HG02943 (cell line): ENCODE measurements at regions not wholly inside any gene's neighbourhood (a gene's known extent, or its start where the extent isn't known, plus 50 kb on each side); places are given as distances from the start of the nearest gene placed in this dataset.

Experiments
- ATAC-seq: cut with Tn5 transposase; IDR thresholded peaks from one replicate; pipeline ENCODE4 v1.9.1; 2021; ENCODE audit warnings: mild to moderate bottlenecking, low read depth, moderate library complexity; ENCODE audit not compliant: unreplicated experiment

DNA sequence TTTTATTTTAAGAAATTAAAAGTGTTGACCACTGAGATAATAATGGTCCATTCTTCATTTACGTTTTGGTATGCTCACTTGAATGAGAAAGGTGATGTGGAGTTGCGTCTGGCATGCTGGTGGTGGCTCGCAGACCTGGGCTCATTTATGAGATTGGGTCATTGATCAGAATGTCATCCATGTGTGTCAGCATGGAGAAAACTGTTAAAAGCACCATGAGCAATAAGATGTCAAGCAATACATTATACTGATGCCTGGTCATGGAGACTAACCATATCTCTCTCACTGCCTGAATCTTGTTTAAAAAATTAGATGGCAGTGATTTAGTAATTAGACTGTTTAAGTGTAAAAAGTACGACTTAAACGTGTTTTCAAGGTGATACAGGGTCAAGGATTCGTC lies 503.4 kb upstream of the SEMA6D start:
- ATAC-seq, result no peak

DNA sequence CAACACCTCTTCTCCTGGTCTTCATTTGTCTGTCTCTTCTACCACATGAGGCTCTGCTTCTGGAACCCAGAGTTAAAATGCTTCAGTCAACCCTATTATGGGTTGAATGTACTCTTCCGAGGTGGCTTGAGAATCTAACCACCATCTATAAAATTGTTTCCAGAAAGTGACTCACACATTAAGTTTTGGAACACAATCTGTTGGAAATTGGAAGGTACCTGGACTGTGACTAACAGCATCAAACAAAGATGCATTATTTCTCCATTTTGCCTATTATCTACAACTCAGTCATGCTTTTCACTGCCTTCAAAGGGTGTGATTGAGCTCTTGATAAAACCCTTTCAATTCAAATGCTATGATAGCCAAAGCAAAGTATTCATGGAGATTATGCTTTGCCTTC lies 499.0 kb upstream of the SEMA6D start:
- no peak for ATAC-seq

DNA sequence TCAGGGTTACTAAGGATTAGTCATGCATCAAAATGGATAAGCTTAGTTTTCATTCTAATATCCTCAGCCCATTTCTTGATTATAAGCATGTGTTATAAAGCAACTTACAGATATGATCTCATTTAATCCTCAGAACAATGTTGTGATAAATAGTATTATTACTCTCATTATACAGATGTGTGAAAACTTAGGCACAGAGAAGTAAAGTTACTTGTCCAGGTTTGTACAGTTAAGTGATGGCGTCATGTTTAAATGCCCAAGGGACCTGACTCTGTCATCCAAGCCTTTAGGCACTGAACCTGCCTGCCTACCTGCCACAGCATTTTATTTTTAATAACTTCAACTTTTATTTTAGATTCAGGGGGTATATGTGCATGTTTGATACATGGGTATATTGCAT lies 472.9 kb upstream of the SEMA6D start:
- ATAC-seq, result no peak

DNA sequence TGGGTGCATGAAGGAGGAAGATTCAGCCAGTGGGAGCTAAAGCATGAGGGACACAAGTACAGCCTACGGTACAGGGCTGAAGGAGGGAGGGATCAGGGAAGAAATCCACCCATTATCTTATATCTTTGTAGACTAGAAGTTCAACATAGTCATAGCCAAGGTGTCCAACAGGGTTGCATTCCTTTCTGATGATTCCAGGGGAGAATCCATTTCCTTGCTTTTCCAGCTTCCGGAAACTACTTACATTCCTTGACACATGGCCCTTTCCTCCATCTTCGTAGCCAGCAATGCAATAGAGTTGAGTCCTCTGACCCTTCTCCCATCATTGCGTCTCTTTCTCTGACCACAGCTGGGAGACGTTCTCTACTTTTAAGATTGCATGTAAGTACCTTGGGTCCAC lies 471.0 kb upstream of the SEMA6D start:
- ATAC-seq, result no peak

DNA sequence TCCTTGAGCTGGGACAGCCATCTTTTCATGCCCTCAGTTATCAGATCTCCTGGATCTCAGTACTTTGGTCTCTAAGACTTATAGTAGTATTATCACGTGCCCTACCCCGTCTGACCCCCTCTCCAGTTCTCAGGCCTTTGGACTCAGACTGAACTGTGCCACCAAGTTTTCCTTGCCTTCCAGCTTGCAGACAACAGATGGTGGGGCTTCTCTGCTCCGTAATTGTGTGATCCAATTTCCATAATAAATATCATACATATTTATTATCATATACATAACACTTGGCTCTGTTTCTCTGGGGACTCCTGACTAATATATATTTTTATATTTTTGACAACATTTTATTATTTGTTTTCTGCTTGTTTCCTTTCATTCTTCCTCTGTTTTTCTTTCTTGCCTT lies 458.8 kb upstream of the SEMA6D start:
- no peak for ATAC-seq

DNA sequence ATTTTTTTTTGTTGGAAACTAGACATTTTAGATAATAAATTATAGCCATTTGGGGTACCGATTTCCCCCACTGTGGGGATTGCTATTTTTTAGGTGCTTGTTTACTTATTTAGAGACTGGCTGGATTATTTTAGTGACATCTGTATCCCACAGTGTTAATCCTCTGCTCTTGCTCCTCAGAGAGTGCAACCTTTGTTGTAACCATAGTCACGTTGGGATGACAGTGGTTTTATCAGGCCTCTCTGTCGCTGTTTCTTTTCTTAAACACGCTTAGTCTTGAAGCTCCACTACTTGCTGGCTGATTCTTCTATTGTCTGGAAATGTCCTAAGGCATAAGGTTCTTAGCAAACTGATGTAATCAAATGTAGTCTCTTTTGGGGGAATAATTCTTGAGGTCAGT lies 451.6 kb upstream of the SEMA6D start:
- no peak for ATAC-seq

DNA sequence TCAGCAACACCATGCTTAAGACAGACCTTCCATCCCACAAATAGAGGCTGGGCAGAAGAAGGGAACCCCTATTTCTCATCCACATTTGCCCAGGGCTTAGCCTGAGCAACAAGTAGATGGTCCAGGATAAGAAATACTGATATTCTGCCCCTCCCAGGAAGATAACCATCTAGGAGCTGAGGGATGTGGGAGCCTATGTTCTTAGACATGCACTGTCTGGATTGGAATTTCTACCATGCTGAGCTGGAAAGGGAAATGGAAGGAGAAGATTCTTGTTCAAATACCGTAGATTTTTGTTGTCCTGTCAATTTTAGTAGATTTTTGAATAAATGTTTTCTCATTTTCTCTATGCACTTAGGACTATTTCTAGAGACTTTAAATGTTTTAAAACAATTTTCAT lies 450.7 kb upstream of the SEMA6D start:
- no peak for ATAC-seq

DNA sequence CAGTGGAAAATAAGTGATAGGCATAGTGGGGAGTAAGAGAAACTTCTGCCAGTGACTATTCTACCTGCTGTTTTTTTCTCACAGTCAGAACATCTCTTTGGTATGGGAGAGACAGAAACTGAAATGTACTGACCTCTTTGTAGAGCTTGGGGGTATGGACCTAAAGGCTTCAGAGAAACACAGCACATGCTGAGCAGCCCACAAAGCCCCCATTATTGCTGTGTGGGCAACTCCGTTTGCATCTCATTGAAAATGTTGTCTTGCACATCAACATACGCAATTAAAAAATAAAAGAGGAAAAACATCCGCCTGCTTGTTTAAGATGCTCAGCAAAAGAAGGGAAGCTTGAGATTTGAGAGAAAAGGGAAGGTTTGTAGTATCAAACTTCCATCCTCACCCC lies 443.4 kb upstream of the SEMA6D start:
- ATAC-seq, result no peak

DNA sequence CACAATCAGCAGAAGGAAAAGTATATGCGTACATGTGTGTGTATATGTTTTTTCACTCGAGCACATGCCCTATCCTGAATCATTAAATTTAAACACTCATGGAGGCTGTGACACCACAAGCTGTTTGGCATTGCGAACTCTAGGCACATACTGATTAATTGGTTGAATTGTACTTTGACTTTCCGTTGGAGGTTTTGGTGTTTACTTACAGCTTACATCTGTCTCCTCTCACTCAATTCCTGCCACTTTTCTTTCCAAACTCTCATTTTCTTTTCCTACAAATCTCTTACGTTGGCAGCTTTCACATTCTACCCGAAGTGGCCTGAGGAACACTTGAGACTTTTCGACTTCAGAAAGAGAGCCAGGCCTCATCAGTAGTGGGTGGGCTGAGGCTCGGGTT lies 434.1 kb upstream of the SEMA6D start:
- ATAC-seq, result no peak

DNA sequence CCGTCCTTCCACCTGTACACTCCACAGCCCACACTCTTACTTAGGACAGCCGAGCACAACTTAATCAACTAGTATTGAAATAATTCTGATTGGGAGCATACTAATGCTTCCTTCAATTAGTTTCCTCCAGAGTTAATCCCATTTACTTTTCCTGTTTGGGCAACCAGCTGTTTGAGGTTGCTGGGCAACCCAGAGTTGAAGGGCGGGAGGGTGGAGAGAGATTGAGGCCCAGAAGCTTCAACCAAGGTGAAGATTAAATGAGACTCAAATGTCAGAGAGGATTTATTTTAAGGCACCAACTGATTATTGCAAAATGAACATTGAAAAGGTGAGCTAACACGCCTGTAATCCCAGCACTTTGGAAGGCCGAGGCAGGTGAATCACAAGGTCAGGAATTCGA lies 428.5 kb upstream of the SEMA6D start:
- ATAC-seq, result no peak

DNA sequence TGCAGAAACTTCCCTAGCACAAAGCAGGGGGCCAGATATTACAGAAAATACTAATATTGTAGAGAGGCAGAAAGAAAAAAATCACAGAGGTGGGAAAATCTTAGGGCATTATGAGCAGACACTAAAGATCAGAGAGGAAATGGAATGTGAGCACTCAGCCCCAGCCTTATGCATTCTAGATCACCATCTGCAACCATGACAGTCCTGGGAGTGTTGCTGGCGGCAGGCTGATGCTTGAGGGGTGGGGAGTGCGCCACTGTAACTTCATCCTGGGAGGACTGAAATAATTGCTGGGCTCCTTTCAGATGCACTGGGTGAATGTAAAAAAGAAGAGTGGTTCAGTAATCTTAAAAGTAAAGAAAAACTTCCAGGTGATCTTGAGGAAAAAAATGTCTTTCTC lies 427.6 kb upstream of the SEMA6D start:
- ATAC-seq, result no peak

DNA sequence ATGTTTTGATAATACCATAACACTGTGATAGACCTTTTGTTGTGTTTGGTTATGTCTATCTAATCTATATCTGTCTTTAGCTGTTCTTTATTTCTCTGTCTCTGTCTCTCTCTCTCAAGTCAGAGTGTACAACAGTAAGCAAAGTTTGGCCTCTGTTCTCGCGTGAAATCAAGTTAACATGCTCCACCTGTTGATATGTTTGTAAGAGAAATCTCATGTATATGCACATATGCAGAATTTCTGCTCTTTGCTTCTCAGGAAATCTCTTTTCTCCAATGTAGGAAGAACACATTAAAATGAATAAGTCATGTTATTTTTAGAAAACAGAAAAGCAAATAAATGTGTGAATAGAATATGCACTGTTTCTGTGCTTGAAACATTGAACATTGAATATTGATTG lies 425.5 kb upstream of the SEMA6D start:
- no peak for ATAC-seq

DNA sequence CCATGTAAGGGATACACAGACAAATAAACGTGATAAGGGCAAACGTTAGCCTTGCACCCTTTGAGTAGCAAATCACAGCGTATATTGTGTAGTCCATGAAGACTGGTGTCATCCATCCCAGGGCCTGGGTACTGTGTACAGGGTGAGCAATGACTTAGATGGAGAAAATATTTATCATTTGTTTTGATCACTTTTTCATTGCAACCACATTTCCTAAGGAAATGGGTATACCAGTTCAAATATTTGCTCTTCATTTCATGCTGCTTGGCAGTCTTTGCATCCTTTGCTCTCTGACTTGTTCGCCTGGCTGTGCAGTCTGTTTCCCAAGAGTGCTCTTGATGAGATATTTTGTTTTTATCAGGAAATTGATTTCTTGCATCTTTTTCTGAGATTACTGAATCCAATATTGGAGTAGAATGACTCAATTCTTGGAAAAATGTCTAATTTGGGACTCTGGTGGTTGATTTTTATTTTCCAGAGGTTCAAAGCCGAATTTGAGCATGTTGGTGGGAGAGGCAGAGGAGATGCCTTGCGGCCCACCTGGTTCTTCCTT lies 424.6 kb upstream of the SEMA6D start:
- ATAC-seq, result no peak

DNA sequence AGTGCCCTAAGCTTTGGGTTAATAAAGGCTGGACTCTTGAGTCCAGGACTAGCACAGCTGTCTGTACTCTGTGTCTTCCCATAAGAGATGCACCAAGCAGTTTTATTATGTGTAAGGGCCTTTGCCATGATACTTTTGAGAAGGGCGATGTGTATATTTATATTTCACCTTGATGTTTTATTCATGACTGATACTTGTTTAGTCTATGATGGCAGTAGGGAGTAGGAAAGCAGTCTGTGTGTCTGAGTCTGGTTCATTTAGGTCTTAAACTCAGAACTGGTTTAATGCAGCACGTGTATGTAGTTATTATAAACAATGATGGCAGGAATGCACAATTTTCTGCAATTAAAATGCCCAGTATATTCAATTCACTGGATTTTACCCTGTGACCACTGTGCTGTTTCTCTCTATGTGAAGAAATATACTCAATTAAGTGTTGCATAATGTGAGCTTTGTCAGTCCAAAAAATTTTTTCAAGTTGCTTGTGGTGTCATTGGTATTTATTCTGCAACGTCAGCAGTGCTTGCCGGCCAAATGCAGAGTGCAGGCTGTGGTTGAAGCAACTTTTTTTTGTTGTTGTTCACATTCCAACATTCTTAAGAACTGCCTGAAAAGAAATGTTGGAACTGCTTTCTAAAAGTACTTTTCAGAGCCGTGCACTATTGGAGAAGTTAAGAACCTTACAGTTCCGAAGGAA lies 423.7 kb upstream of the SEMA6D start:
- ATAC-seq, result no peak

DNA sequence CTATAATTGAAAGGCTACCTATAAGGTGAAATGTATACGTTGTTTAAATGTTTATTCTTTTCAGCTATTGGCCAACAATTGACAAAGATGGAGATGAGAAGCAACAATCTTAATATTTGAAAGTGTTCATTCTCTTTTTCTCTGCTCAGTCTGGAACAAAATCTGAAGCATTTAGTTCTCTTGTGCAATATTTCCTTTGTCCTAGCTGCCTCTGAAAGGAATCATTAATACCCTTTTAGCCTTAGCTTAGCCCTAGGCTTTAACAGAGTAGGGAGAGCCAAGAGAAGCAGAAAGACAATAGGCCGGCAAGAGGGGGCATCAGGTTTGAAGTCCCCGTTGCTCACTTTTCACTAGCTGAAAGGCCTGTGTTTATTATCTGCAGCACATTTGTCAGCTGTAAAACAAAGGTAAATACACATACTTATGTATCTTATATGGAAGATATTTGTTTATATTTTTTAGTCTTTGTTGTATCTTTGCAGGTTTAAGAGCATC lies 422.5 kb upstream of the SEMA6D start:
- no peak for ATAC-seq

DNA sequence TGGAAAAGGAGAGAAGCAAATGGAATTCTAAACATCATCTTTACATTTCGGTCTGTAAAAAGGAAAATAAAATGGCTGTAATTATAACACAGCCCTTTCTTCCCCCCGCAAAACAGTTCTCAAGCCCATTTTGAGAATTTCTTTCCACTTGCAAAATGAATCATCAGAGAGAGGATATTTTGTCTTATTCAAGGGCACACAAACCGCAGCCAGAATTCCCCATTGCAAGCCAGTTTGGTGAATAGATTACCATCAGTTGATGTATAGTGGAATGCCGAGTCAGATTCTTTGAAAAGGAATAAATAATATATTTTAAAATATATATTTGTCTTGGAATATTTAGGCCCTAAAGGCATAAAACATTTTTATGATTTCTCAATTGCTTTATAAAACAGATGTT lies 420.4 kb upstream of the SEMA6D start:
- no peak for ATAC-seq

DNA sequence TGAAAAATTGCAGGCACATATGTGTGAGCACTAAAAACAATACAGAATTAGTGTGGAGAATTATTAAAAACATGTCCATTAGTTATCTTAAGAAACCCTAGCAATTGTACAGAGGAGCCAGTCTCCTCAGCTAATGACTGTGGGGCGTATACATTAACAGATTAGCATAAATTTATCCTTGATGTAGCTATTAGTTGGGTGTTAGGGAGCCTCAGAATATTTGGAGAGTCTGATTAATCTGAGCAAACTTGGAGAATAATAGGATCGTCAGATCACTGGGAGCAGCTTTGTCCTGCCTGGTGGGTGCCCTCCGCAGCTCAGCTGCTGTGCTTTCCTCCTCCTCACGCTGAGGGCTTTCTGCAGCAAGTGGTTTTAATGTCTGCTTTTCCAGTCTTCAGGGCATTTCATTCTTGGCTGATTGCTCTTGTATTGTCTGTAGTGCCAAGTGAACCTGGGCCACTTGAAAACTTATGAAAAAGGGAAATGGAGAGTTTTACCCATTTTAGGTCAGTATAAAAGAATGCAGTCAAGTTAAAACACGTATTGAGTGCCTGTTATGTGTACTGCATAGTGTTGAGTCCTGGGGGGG lies 417.4 kb upstream of the SEMA6D start:
- no peak for ATAC-seq

DNA sequence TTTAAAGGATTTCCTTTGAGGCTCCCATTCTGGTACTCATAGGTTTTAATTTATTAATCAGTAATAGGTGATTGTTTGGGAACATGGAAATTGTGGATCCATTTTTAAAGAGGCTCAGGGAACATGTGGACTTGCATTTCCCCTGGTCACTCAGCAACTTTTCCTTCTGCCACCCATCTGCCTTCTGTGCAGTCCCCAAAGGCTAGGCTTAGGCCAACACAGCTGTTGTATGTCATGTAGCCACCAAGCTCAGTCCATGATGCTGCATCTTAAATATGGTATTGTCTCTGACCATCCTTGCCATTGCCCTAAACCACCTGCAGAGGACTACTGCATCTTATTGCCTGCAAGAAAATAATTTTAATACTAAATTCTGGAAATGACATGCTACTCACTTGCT lies 416.7 kb upstream of the SEMA6D start:
- no peak for ATAC-seq

DNA sequence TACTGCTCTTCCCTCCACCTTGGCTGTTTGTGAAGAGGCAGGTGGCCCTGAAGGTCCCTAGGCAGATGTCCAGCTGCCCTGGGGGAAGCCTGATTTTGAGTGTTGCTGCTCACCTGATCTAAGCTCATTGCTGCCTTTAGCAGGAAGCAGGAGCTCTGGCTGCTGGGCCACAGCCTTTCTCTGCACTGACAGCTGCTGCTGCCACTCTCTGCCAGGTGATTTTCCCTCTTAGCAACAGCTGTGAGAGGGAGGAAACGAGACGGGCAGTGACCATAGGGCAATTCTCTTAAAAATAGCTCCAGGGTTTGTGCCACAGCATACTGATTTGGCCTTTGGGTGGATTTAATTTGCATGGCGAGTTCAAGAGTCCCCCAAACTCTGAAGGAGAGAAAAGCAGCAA lies 415.8 kb upstream of the SEMA6D start:
- no peak for ATAC-seq

DNA sequence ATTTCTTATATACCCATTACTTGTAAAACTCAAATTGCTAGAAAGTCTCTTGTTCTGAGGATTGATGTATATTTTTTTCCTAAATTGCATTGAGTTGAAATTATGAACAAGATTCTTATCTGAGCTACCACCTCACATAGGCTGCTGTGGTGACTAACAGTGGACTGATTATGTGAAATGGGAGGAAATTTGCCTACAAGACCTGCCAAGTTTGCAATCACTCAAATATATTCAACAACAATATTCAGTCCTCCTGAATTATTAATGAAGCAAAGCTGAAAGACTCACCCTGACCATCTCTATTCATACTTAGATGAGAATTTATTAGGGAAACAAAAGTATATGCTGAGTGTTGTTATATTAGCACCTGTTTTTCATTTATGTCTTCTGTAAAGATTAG lies 412.6 kb upstream of the SEMA6D start:
- no peak for ATAC-seq

DNA sequence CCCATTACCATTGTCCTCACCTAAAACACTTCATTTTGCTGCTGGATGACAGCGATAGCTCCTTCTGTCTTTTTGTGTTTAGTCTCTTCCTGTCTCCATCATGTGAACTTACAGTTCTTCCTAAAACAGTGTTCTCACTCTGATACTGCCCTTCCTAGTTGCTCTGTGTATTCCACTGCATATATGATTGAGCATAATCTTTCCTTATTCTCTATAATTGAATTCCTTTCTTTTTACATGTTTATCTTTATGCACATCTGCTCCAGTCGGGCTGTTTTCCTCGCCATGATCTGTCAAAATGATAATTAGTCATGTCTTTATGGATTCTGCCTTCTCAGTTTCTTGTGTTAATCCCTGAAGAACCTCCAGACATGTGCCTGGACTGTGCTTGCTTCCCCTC lies 405.1 kb upstream of the SEMA6D start:
- no peak for ATAC-seq
